ENCODE measurements at regions not wholly inside any gene's neighbourhood (a gene's known extent, or its start where the extent isn't known, plus 50 kb on each side); places are given as distances from the start of the nearest gene placed in this dataset.

DNA sequence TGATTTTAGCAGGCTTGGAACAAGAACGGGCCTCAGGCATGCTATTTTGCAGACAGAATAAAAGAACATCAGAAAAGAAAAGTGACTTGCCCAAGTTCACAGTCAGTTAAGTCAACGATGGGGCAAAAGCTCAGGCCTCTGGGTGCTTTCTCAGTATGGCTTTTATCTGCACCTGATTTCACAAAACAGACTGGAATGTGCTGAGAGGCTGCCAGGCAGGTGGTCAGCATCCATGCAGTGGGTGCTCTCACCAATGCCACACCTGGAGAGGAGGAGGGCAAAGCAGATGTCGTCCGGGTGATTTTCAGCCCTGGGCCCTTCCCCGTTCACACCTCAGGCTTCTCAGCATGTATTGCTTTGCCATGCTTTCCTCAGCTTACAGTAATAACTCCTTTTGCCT is 854.6 kb downstream of the RNF144A start:
- Histone ChIP-seq H3K4me3 (no peak overlapping the region), H3K9me3 (no peaks in the 10 kb centered on the region), H3K27me3 (replicated peaks; ENCODE audit: insufficient read depth) (no peaks in the 10 kb centered on the region), H3K36me3 (no peaks in the 10 kb centered on the region), H3K4me1 (ENCODE audit: control insufficient read depth in 1 of 2, low read depth in 2 of 2) (no peaks in the 10 kb centered on the region), H3K27ac (no peak overlapping the region)
- ATAC-seq (ENCODE audit: insufficient number of reproducible peaks, low FRiP score, low read depth) (no peak), DNase-seq (ENCODE audit: low spot score) (no peak)
- TF ChIP-seq, protein P1, sequence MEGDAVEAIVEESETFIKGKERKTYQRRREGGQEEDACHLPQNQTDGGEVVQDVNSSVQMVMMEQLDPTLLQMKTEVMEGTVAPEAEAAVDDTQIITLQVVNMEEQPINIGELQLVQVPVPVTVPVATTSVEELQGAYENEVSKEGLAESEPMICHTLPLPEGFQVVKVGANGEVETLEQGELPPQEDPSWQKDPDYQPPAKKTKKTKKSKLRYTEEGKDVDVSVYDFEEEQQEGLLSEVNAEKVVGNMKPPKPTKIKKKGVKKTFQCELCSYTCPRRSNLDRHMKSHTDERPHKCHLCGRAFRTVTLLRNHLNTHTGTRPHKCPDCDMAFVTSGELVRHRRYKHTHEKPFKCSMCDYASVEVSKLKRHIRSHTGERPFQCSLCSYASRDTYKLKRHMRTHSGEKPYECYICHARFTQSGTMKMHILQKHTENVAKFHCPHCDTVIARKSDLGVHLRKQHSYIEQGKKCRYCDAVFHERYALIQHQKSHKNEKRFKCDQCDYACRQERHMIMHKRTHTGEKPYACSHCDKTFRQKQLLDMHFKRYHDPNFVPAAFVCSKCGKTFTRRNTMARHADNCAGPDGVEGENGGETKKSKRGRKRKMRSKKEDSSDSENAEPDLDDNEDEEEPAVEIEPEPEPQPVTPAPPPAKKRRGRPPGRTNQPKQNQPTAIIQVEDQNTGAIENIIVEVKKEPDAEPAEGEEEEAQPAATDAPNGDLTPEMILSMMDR (IDR thresholded peaks at IDR 0.05), result no peak

DNA sequence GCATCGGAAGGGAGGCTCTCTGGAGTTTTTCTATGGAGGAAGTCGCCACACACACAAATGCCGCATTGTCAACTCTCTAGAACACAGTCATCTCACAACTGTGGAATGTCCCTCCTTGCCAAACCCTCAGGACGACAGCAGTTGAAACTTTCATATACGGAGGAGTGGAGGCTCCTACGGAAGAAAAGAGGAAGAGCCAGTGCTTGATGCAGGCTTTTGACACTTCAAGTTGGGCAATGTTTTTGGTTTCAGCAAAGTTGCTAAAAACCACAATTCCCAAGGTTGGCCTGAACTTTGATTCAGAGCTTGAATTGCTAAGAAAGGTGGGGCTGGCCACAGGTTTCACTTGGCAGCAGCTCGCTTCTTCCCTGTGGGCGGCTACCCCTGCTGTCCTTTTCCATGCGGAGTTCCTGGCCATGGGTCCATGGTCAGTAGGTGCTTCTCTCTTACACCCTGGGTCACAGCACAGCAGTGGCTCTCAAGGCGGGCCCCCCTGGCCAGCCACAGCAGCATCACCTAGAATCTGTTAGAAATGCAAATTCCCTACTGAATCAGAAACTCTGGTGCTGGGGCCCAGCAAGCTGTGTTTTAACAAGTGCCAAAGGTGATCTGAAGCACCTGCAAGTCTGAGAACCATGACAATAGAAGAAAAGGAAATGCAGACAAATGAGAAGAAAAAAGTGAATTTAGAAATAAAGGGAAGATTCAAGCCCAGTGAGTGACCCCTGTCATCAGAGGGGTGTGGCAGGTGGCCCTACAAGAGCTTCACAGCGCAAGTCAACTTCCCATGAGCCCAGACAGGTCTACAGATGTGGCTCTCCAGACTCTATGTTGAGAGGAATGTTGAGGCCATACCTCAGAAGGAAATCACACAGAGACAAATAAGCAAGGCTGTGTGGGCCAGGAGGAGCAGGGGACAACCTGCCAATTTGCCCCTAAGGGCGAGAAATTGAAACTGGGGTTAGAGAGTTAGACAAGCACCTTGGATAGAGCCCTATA is 856.4 kb downstream of the RNF144A start:
- ATAC-seq (ENCODE audit: insufficient number of reproducible peaks, low FRiP score, low read depth), result no peak
- no peak overlapping the region for H3K27ac ChIP-seq
- no peak for DNase-seq (ENCODE audit: low spot score)

DNA sequence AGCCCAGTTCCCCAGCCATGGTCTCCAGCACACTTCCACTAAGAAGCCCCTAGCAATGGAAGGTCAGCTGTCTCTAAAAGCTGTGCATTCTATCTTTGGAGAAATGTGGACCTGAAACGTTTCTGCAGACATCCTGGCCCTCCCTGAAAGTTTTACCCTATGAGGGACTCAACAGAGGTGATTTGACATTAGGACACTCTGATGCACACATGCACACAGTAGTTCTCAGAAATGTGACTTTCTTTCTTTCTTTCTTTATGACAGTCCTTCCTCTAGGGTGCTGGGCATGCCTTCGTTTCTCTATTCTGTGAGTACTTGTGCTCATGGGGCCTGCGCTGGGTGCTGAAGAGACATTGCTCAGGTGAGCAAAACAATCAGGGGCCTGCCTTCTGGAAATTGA is 857.3 kb downstream of the RNF144A start:
- TF ChIP-seq, protein P1 (IDR thresholded peaks at IDR 0.05), result no peak
- Histone ChIP-seq H3K4me1 (ENCODE audit: control insufficient read depth in 1 of 2, low read depth in 2 of 2) (no peaks in the 10 kb centered on the region), H3K4me3 (no peak overlapping the region), H3K27ac (no peak overlapping the region), H3K9me3 (no peaks in the 10 kb centered on the region), H3K36me3 (no peaks in the 10 kb centered on the region), H3K27me3 (replicated peaks; ENCODE audit: insufficient read depth) (no peaks in the 10 kb centered on the region)
- ATAC-seq (ENCODE audit: insufficient number of reproducible peaks, low FRiP score, low read depth) (no peak), DNase-seq (ENCODE audit: low spot score) (no peak)

More for the DNA sequence above, 856.4 kb downstream of the RNF144A start:
- Histone ChIP-seq H3K36me3 (no peaks in the 10 kb centered on the region), H3K27me3 (replicated peaks; ENCODE audit: insufficient read depth) (no peaks in the 10 kb centered on the region), H3K4me3 (no peak overlapping the region), H3K9me3 (no peaks in the 10 kb centered on the region), H3K4me1 (ENCODE audit: control insufficient read depth in 1 of 2, low read depth in 2 of 2) (no peaks in the 10 kb centered on the region)
- TF ChIP-seq, protein P1 (IDR thresholded peaks at IDR 0.05), result no peak

DNA sequence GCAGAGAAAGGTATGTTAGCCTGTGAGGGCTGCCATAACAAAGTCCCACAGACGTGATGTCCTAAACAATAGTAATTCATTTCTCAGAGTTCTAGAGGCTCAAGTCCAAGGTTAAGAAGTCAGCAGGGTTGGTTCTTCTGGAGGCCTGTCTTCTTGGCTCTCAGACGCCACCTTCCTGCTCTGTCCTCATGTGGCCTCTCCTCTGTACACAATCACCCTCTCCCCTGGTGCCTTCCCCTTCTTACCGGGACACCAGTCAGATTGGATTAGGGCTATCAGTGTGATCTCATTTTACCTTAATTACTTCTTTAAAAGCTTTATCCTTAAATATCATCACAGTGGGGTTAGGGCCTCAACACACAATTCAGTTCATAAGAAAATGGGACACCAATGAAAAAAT is 860.5 kb downstream of the RNF144A start:
- no peak for ATAC-seq (ENCODE audit: insufficient number of reproducible peaks, low FRiP score, low read depth)
- Histone ChIP-seq H3K36me3 (no peaks in the 10 kb centered on the region), H3K27ac (no peak overlapping the region), H3K9me3 (no peaks in the 10 kb centered on the region), H3K4me3 (no peak overlapping the region), H3K27me3 (replicated peaks; ENCODE audit: insufficient read depth) (no peaks in the 10 kb centered on the region), H3K4me1 (ENCODE audit: control insufficient read depth in 1 of 2, low read depth in 2 of 2) (no peaks in the 10 kb centered on the region)
- TF ChIP-seq, protein P1 (IDR thresholded peaks at IDR 0.05), result no peak
- DNase-seq (ENCODE audit: low spot score), result no peak

DNA sequence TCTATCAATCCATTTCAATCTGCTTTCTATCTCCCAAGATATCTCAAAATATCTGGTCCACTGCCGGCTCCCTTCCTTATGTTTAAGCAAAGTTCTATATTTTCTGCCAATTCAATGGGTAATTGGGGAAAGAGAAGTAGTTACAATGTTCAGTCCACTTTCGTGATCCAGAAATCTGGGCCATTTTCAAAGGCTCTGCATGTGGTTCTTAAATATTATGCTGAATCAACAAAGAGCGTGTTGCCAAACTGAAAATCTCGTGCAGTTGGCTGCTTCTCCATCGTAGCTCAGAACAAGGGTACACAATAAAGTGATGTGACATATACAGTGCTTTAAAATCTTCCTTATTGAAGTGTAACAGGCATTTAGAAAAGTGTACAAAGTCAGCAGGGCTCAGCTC is 863.1 kb downstream of the RNF144A start:
- Histone ChIP-seq H3K27me3 (replicated peaks; ENCODE audit: insufficient read depth) (no peaks in the 10 kb centered on the region), H3K4me1 (ENCODE audit: control insufficient read depth in 1 of 2, low read depth in 2 of 2) (no peaks in the 10 kb centered on the region), H3K4me3 (no peak overlapping the region), H3K9me3 (no peaks in the 10 kb centered on the region), H3K36me3 (no peaks in the 10 kb centered on the region), H3K27ac (no peak overlapping the region)
- ATAC-seq (ENCODE audit: insufficient number of reproducible peaks, low FRiP score, low read depth), result no peak
- no peak for DNase-seq (ENCODE audit: low spot score)
- TF ChIP-seq, protein P1 (IDR thresholded peaks at IDR 0.05), result no peak

Measured in thoracic aorta (tissue), 2 donors.